Mesenchymal stem cell (in vitro differentiated cells and primary cell): ENCODE measurements at regions not wholly inside any gene's neighbourhood (a gene's known extent, or its start where the extent isn't known, plus 50 kb on each side); places are given as distances from the start of the nearest gene placed in this dataset.

Source experiments
- DNase-seq: peaks from one replicate; pipeline ENCODE4 v3.0.0-alpha.2; 2013
- H2AFZ ChIP-seq: one replicate; pipeline ENCODE4 v1.6.1; 2013; ENCODE audit warnings: low read depth, mild to moderate bottlenecking, control low read depth, inconsistent platforms, low read length, moderate library complexity
- H2AK5ac ChIP-seq: 2 replicates; pipeline ENCODE4 v1.6.1; 2013; ENCODE audit warnings: low read length, moderate library complexity, mild to moderate bottlenecking, inconsistent platforms; ENCODE audit not compliant: severe bottlenecking
- H2BK120ac ChIP-seq: one replicate; pipeline ENCODE4 v1.6.1; 2013; ENCODE audit warnings: low read depth, mild to moderate bottlenecking, inconsistent platforms, low read length, moderate library complexity
- H2BK12ac ChIP-seq, 2 experiments: one replicate each; pipeline ENCODE4 v1.6.1; 2013; ENCODE audit warnings: inconsistent platforms in 2 of 2, low read length in 2 of 2, mild to moderate bottlenecking in 2 of 2, moderate library complexity in 2 of 2, control low read depth in 1 of 2
- H2BK15ac ChIP-seq: one replicate; pipeline ENCODE4 v1.6.1; 2013; ENCODE audit warnings: mild to moderate bottlenecking, low read depth, inconsistent platforms; ENCODE audit not compliant: poor library complexity, severe bottlenecking
- H2BK5ac ChIP-seq: 2 replicates; pipeline ENCODE4 v1.6.1; 2013; ENCODE audit warnings: low read depth, mild to moderate bottlenecking, low read length, control low read depth, inconsistent platforms; ENCODE audit not compliant: poor library complexity, severe bottlenecking
- H3K14ac ChIP-seq, 2 experiments: one replicate each; pipeline ENCODE4 v1.6.1; 2013; ENCODE audit warnings: inconsistent platforms in 2 of 2, low read length in 2 of 2, control low read depth in 1 of 2, mild to moderate bottlenecking in 1 of 2, moderate library complexity in 1 of 2
- H3K18ac ChIP-seq, 2 experiments: one replicate each; pipeline ENCODE4 v1.6.1; 2013; ENCODE audit warnings: inconsistent platforms in 2 of 2, low read length in 2 of 2, control low read depth in 1 of 2, low read depth in 1 of 2, mild to moderate bottlenecking in 1 of 2
- H3K23ac ChIP-seq, 2 experiments: one replicate each; pipeline ENCODE4 v1.6.1; 2013; ENCODE audit warnings: inconsistent platforms in 2 of 2, low read length in 2 of 2, mild to moderate bottlenecking in 2 of 2, moderate library complexity in 2 of 2, control low read depth in 1 of 2
- H3K27ac ChIP-seq: 2 replicates; pipeline ENCODE4 v1.5.1; 2013; ENCODE audit warnings: mild to moderate bottlenecking, moderate library complexity, low read length, control low read depth, inconsistent platforms; ENCODE audit not compliant: poor library complexity, severe bottlenecking
- H3K27me3 ChIP-seq, 2 experiments: 2 replicates each; pipeline versions ENCODE4 v1.6.1 to v1.7.0; 2013; ENCODE audit warnings: low read length in 2 of 2, mild to moderate bottlenecking in 2 of 2, moderate library complexity in 2 of 2, control low read depth in 1 of 2, inconsistent platforms in 1 of 2; ENCODE audit not compliant: control insufficient read depth in 1 of 2, insufficient read depth in 1 of 2
- H3K36me3 ChIP-seq, 2 experiments: 2 replicates each; pipeline versions ENCODE4 v1.6.1 to v1.7.0; 2013; ENCODE audit warnings: low read length in 2 of 2, control low read depth in 1 of 2, inconsistent platforms in 1 of 2, low read depth in 1 of 2, mild to moderate bottlenecking in 1 of 2; ENCODE audit not compliant: insufficient read depth in 2 of 2, control insufficient read depth in 1 of 2
- H3K4ac ChIP-seq, 2 experiments: one replicate each; pipeline ENCODE4 v1.6.1; 2013; ENCODE audit warnings: inconsistent platforms in 2 of 2, low read length in 2 of 2, mild to moderate bottlenecking in 2 of 2, moderate library complexity in 2 of 2, control low read depth in 1 of 2, low read depth in 1 of 2
- H3K4me1 ChIP-seq: 2 replicates; pipeline ENCODE4 v1.6.1; 2013; ENCODE audit warnings: low read depth, low read length, control low read depth; ENCODE audit not compliant: control insufficient read depth, insufficient read depth
- H3K4me2 ChIP-seq: 2 replicates; pipeline ENCODE4 v1.6.1; 2013; ENCODE audit warnings: low read length, mild to moderate bottlenecking, inconsistent platforms; ENCODE audit not compliant: poor library complexity, severe bottlenecking
- H3K4me3 ChIP-seq, 2 experiments: 2 replicates each; pipeline versions ENCODE4 v1.5.1 to v1.7.0; 2013; ENCODE audit warnings: low read length in 2 of 2, mild to moderate bottlenecking in 2 of 2, control low read depth in 1 of 2, low read depth in 1 of 2; ENCODE audit not compliant: insufficient read depth in 1 of 2
- H3K79me1 ChIP-seq: replicated peaks from 2 replicates; pipeline ENCODE4 v1.6.1; 2013; ENCODE audit warnings: mild to moderate bottlenecking, control low read depth, low read length, inconsistent platforms; ENCODE audit not compliant: poor library complexity, severe bottlenecking
- H3K9ac ChIP-seq: 2 replicates; pipeline ENCODE4 v1.7.0; 2013; ENCODE audit warnings: mild to moderate bottlenecking, low read length, moderate library complexity
- H3K9me3 ChIP-seq: 2 replicates; pipeline ENCODE4 v1.7.0; 2013; ENCODE audit warnings: mild to moderate bottlenecking, low read length; ENCODE audit not compliant: control insufficient read depth
- H4K8ac ChIP-seq: one replicate; pipeline ENCODE4 v1.6.1; 2013; ENCODE audit warnings: inconsistent platforms, mild to moderate bottlenecking, low read length, moderate library complexity
- H4K91ac ChIP-seq: one replicate; pipeline ENCODE4 v1.6.1; 2013; ENCODE audit warnings: mild to moderate bottlenecking, low read length, inconsistent platforms
- WGBS: methylation state at CpG from one replicate; pipeline ENCODE4 v1.1.7; 2013; ENCODE audit warnings: mixed read lengths; 5-methylcytosine and 5-hydroxymethylcytosine counted together

DNA sequence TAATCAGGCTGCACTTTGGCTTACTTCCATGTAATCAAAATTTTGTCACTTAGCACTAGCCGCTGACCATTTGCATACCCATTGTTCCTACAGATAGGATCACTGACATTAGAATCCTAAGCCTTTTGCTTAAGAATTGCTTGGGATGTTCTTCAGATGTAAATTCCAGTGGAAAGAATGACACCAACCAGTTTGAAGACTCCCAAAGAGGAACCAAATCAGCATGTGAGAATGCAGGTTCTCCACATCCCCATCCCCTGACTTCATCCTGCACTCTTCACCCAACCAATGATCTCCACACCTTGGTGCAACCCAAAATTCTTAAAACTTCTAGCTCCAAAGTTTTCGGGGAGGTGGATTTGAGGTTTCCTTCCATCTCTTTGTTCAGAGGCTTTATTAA, 345.6 kb downstream of the GPAM start:
- Histone ChIP-seq H3K14ac (no peak overlapping the region), H3K9ac (no peak overlapping the region), H3K4me3 (no peak overlapping the region), H4K91ac (no peak overlapping the region), H3K4me1 (no peaks in the 10 kb centered on the region), H3K27me3 (no peaks in the 10 kb centered on the region), H3K4ac (no peak overlapping the region), H3K4me2 (no peak overlapping the region), H2BK5ac (no peak overlapping the region), H2AK5ac (no peak overlapping the region), H3K9me3 (no peaks in the 10 kb centered on the region), H2BK120ac (no peak overlapping the region), H3K23ac (no peak overlapping the region), H3K36me3 (no peaks in the 10 kb centered on the region), H3K18ac (no peak overlapping the region), H2BK12ac (no peak overlapping the region), H3K27ac (no peak overlapping the region), H2AFZ (no peak overlapping the region), H3K79me1 (no peaks in the 10 kb centered on the region), H4K8ac (no peak overlapping the region), H2BK15ac (no peak overlapping the region)
- WGBS = 89% methylated on average over 2 of the region's 2 CpGs
- DNase-seq = no peak

- H3K4me1 ChIP-seq = no peaks in the 10 kb centered on the region
- no peak overlapping the region for H3K4me3 ChIP-seq
- H4K91ac ChIP-seq = no peak overlapping the region
Observed at GRCh38 chr10:111840546-111840945, 343.0 kb downstream of the GPAM start.

GRCh38 chr10:111852801-111853200, 330.8 kb downstream of the GPAM start:
- Histone ChIP-seq H3K14ac (no peak overlapping the region), H3K4ac (no peak overlapping the region), H3K27ac (no peak overlapping the region), H3K9me3 (peaks cover 5% of the 10 kb centered on the region), H3K9ac (no peak overlapping the region), H3K79me1 (no peaks in the 10 kb centered on the region), H2AFZ (no peak overlapping the region), H3K36me3 (no peaks in the 10 kb centered on the region), H3K4me1 (no peaks in the 10 kb centered on the region), H2BK15ac (no peak overlapping the region), H2AK5ac (no peak overlapping the region), H3K27me3 (no peaks in the 10 kb centered on the region), H3K4me2 (no peak overlapping the region), H3K4me3 (no peak overlapping the region), H2BK5ac (no peak overlapping the region), H3K18ac (no peak overlapping the region), H4K8ac (no peak overlapping the region), H4K91ac (no peak overlapping the region), H3K23ac (no peak overlapping the region), H2BK120ac (no peak overlapping the region), H2BK12ac (no peak overlapping the region)
- no peak for DNase-seq
- 89% methylated on average over 1 of the region's 2 CpGs for WGBS

More at GRCh38 chr10:111840546-111840945, 343.0 kb downstream of the GPAM start:
- no peaks in the 10 kb centered on the region for H3K27me3 ChIP-seq
- no peak overlapping the region for H3K18ac ChIP-seq
- no peak overlapping the region for H2BK15ac ChIP-seq
- H3K79me1 ChIP-seq = no peaks in the 10 kb centered on the region
- no peak overlapping the region for H3K14ac ChIP-seq
- no peak overlapping the region for H3K27ac ChIP-seq
- no peak overlapping the region for H2BK120ac ChIP-seq
- no peak for DNase-seq
- H2BK12ac ChIP-seq = no peak overlapping the region
- H3K9me3 ChIP-seq = no peaks in the 10 kb centered on the region
- no peak overlapping the region for H3K23ac ChIP-seq
- H3K4ac ChIP-seq = no peak overlapping the region
- no peak overlapping the region for H2BK5ac ChIP-seq
- no peak overlapping the region for H3K9ac ChIP-seq
- H3K4me2 ChIP-seq = no peak overlapping the region
- H2AFZ ChIP-seq = no peak overlapping the region
- H2AK5ac ChIP-seq = no peak overlapping the region
- no peak overlapping the region for H4K8ac ChIP-seq
- no peaks in the 10 kb centered on the region for H3K36me3 ChIP-seq

GRCh38 chr10:111856631-111857030, 326.9 kb downstream of the GPAM start:
- no peaks in the 10 kb centered on the region for H3K9me3 ChIP-seq
- DNase-seq = no peak
- no peak overlapping the region for H2AK5ac ChIP-seq
- no peak overlapping the region for H3K14ac ChIP-seq
- H2AFZ ChIP-seq = no peak overlapping the region
- H3K4ac ChIP-seq = no peak overlapping the region
- no peak overlapping the region for H2BK15ac ChIP-seq
- H2BK5ac ChIP-seq = no peak overlapping the region
- H4K8ac ChIP-seq = no peak overlapping the region
- H4K91ac ChIP-seq = no peak overlapping the region
- H3K9ac ChIP-seq = peak overlapping the region; percentile 28
- H3K23ac ChIP-seq = no peak overlapping the region
- no peaks in the 10 kb centered on the region for H3K27me3 ChIP-seq
- no peak overlapping the region for H3K18ac ChIP-seq
- no peaks in the 10 kb centered on the region for H3K36me3 ChIP-seq
- no peak overlapping the region for H3K27ac ChIP-seq
- H3K4me1 ChIP-seq = no peaks in the 10 kb centered on the region
- H3K79me1 ChIP-seq = no peaks in the 10 kb centered on the region
- 72% methylated on average over 3 of the region's 3 CpGs for WGBS
- peak overlapping the region in 1 of 2 experiments; percentile 43 for H3K4me3 ChIP-seq
- H2BK12ac ChIP-seq = no peak overlapping the region
- H2BK120ac ChIP-seq = no peak overlapping the region
- H3K4me2 ChIP-seq = no peak overlapping the region
